ENCODE measurements at regions not wholly inside any gene's neighbourhood (a gene's known extent, or its start where the extent isn't known, plus 50 kb on each side); places are given as distances from the start of the nearest gene placed in this dataset.
"Not testable (repeated sequence)": the region's sequence is repeated elsewhere in the genome, so short reads cannot be mapped to it uniquely, and the experiment has no call there.

DNA sequence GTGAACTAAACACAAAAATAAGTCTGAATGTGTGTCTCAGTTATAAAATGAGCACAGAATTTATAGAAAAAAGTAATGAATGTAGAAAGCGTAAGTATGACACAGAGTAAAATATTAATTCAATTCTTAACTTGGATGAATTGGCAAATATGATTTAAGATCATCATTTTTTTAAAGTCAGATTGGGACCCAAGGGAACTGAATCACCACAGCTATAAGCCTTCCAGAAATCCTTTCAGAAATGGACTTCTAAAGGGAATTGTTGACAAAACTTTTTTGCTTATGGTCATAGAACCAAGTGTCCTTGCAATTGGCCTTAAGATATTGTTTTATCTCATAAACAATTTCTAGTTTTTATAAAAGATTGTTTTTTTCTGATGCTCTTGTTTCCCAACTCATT lies 495.1 kb upstream of the DAB2 start:
- no peaks in the 10 kb centered on the region for H3K27me3 ChIP-seq
- H3K4me3 ChIP-seq, result no peak overlapping the region
- intact Hi-C loops (cut with DNase I), result no loop called here
- no peaks in the 10 kb centered on the region for H3K9me3 ChIP-seq
- TF ChIP-seq, protein P1, sequence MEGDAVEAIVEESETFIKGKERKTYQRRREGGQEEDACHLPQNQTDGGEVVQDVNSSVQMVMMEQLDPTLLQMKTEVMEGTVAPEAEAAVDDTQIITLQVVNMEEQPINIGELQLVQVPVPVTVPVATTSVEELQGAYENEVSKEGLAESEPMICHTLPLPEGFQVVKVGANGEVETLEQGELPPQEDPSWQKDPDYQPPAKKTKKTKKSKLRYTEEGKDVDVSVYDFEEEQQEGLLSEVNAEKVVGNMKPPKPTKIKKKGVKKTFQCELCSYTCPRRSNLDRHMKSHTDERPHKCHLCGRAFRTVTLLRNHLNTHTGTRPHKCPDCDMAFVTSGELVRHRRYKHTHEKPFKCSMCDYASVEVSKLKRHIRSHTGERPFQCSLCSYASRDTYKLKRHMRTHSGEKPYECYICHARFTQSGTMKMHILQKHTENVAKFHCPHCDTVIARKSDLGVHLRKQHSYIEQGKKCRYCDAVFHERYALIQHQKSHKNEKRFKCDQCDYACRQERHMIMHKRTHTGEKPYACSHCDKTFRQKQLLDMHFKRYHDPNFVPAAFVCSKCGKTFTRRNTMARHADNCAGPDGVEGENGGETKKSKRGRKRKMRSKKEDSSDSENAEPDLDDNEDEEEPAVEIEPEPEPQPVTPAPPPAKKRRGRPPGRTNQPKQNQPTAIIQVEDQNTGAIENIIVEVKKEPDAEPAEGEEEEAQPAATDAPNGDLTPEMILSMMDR (IDR thresholded peaks at IDR 0.05), result no peak
- no peak for DNase-seq (ENCODE audit: low spot score in 2 of 2)
- H3K27ac ChIP-seq, result no peak overlapping the region
- no peaks in the 10 kb centered on the region for H3K4me1 ChIP-seq
- H3K36me3 ChIP-seq, result no peaks in the 10 kb centered on the region

DNA sequence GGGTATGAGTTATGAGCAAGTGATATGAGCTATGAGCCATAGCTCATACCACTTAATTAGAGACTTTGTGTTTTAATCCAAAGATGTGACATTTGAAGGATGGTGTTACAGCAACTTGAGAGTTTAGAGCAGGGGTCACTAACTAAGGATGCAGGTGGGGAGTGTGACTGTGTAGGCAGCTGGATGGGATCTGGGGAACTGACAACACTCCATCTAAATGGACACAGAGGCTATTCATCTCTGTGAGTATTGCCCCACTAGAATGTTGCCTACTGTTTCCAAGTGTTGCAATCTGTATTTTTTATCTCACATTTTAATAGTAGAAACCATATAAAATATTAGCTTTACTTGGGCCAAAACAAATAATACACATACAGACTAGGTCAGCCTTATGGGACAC lies 488.1 kb upstream of the DAB2 start:
- no peaks in the 10 kb centered on the region for H3K36me3 ChIP-seq
- H3K4me3 ChIP-seq, result no peak overlapping the region
- H3K27ac ChIP-seq, result no peak overlapping the region
- H3K9me3 ChIP-seq, result no peaks in the 10 kb centered on the region
- H3K4me1 ChIP-seq, result no peaks in the 10 kb centered on the region
- intact Hi-C loops (cut with DNase I), result no loop called here
- no peaks in the 10 kb centered on the region for H3K27me3 ChIP-seq
- no peak for DNase-seq (ENCODE audit: low spot score in 2 of 2)
- TF ChIP-seq, protein P1 (IDR thresholded peaks at IDR 0.05), result no peak

DNA sequence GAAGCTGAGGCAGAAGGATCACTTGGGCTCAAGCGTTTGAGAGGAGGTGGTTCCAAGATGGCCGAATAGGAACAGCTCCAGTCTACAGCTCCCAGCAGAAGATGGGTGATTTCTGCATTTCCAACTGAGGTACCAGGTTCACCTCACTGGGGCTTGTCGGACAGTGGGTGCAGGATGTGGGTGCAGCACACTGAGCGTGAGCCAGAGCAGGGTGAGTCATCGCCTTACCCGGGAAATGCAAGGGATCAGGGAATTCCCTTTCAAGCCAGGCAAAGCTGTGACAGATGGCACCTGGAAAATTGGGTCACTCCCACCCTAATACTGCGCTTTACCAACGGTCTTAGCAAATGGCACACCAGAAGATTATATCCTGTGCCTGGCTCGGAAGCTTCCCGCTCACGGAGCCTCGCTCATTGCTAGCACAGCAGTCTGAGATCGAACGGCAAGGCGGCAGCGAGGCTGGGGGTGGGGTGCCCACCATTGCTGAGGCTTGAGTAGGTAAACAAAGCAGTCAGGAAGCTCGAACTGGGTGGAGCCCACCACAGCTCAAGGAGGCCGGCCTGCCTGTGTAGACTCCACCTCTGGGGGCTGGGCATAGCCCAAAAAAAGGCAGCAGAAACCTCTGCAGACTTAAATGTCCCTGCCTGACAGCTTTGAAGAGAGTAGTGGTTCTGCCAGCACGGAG lies 482.6 kb upstream of the DAB2 start:
- H3K4me1 ChIP-seq; H3K27me3 ChIP-seq; H3K27ac ChIP-seq; H3K4me3 ChIP-seq; intact Hi-C loops (cut with DNase I); H3K36me3 ChIP-seq; DNase-seq (ENCODE audit: low spot score in 2 of 2); H3K9me3 ChIP-seq: not testable (repeated sequence)

DNA sequence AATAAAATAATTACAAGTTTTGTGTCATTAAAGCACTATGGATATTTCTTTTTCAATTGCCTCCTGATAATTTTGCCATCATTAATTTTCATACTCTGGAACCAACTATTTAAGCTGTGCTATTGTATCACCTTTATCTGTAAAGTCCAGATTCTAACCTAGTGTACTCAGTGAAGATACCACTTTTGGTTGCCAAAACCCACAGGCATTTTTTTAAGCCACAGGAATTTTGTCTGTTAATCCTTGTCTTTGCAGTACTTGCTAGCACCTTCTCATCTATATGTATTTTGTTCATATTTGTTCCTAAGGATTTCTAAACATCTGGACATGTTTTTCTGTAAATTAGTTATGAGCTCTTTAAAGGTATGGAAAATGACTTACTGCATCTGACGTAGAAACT lies 481.4 kb upstream of the DAB2 start:
- no peak overlapping the region for H3K27ac ChIP-seq
- intact Hi-C loops (cut with DNase I), result no loop called here
- no peaks in the 10 kb centered on the region for H3K36me3 ChIP-seq
- no peaks in the 10 kb centered on the region for H3K27me3 ChIP-seq
- TF ChIP-seq, protein P1 (IDR thresholded peaks at IDR 0.05), result no peak
- DNase-seq (ENCODE audit: low spot score in 2 of 2), result no peak
- no peaks in the 10 kb centered on the region for H3K9me3 ChIP-seq
- no peak overlapping the region for H3K4me3 ChIP-seq
- no peaks in the 10 kb centered on the region for H3K4me1 ChIP-seq

DNA sequence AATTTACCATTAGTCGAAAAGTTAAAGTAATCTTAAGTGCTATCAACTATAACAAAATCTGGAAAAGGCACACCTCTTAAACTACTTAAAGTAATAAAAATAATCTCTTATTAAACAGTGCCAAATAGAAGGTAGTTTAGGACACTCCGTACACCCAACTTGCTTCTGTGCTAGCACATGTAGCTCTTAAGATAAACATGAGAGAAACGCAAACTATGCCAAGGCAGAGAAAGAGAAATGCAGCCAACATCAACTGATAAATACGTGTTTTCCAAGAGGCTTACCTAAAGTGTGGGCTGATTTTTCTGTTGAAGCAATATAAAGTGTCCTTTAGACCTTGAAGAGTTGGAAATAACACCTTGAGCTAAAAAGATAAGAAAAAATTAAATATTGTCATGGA lies 480.6 kb upstream of the DAB2 start:
- no peak for DNase-seq (ENCODE audit: low spot score in 2 of 2)
- no peaks in the 10 kb centered on the region for H3K4me1 ChIP-seq
- no peak overlapping the region for H3K4me3 ChIP-seq
- intact Hi-C loops (cut with DNase I), result no loop called here
- TF ChIP-seq, protein P1 (IDR thresholded peaks at IDR 0.05), result no peak
- H3K36me3 ChIP-seq, result no peaks in the 10 kb centered on the region
- no peaks in the 10 kb centered on the region for H3K9me3 ChIP-seq
- H3K27ac ChIP-seq, result no peak overlapping the region
- H3K27me3 ChIP-seq, result no peaks in the 10 kb centered on the region

DNA sequence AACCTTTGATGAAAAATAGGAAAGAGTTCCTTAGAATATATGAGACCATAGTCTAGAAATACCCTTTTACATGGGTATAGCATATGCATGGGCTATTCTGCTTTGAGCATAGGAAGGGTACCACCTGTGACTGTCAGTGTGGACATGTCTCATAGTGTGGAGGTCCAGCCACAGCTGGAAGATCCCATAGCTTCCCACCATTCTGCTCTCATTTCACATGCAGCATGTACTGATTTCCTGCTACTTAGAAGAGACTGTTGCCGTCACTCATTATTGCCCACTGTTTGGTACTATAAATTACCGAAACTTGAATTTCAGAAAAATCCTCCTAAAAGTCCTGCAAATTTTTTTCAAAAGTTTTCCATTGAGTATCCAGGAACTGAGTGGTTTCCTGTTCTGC lies 477.8 kb upstream of the DAB2 start:
- H3K9me3 ChIP-seq, result no peaks in the 10 kb centered on the region
- TF ChIP-seq, protein P1 (IDR thresholded peaks at IDR 0.05), result no peak
- DNase-seq (ENCODE audit: low spot score in 2 of 2), result no peak
- no peaks in the 10 kb centered on the region for H3K27me3 ChIP-seq
- no peaks in the 10 kb centered on the region for H3K36me3 ChIP-seq
- H3K4me3 ChIP-seq, result no peak overlapping the region
- H3K27ac ChIP-seq, result no peak overlapping the region
- H3K4me1 ChIP-seq, result no peaks in the 10 kb centered on the region
- intact Hi-C loops (cut with DNase I), result no loop called here

Data from ascending aorta (tissue), 2 donors.